ENCODE measurements at regions not wholly inside any gene's neighbourhood (a gene's known extent, or its start where the extent isn't known, plus 50 kb on each side); places are given as distances from the start of the nearest gene placed in this dataset.

- BruUV-seq (replicated peaks), result no TSS peak
- Histone ChIP-seq H3K9me3 (ENCODE audit: control insufficient read depth, insufficient read depth, low read depth, low read length) (no peaks in the 10 kb centered on the region), H3K27me3 (ENCODE audit: control insufficient read depth, insufficient read depth, low read length) (no peaks in the 10 kb centered on the region), H3K36me3 (ENCODE audit: control insufficient read depth, insufficient read depth, low read length) (no peaks in the 10 kb centered on the region), H3K4me1 (ENCODE audit: control insufficient read depth, insufficient read depth, low read length) (no peaks in the 10 kb centered on the region), H3K4me3 (ENCODE audit: low read depth in 2 of 2, low read length in 2 of 2) (no peak overlapping the region), H3K27ac (ENCODE audit: low read length) (no peak overlapping the region)
- ChIA-PET POLR2A (no interaction called here), CTCF (no interaction called here)
- no peak for TF ChIP-seq REST (IDR thresholded peaks at IDR 0.05; ENCODE audit: insufficient read depth in 1 of 2, low read depth in 2 of 2, low read length in 1 of 2)
- DNase-seq (ENCODE audit: low read depth, low spot score) (no peak), ATAC-seq (no peak)
- in situ Hi-C loops (cut with HindIII; ENCODE audit: low pct_unique_long_range_greater_than_20kb, low sequenced_read_pairs) (no loop called here), intact Hi-C loops (cut with micrococcal nuclease; ENCODE audit: unreplicated experiment) (no loop called here)
These were observed 208.7 kb downstream of the CRPPA start for GRCh38 chr7:16212610-16213009.

GRCh38 chr7:16212032-16212431 is 209.3 kb downstream of the CRPPA start:
- intact Hi-C loops (cut with micrococcal nuclease; ENCODE audit: unreplicated experiment), result no loop called here
- TF ChIP-seq REST (IDR thresholded peaks at IDR 0.05; ENCODE audit: insufficient read depth in 1 of 2, low read depth in 2 of 2, low read length in 1 of 2) (no peak), TCF7L2 (IDR thresholded peaks at IDR 0.05; ENCODE audit: low read depth, low read length) (no peak), POLR2AphosphoS5 (IDR thresholded peaks at IDR 0.05; ENCODE audit: low read depth, low read length) (no peak), SIN3A (IDR thresholded peaks at IDR 0.05; ENCODE audit: borderline replicate concordance, insufficient read depth, low read depth, low read length) (no peak)
- TF ChIP-seq, protein P1, sequence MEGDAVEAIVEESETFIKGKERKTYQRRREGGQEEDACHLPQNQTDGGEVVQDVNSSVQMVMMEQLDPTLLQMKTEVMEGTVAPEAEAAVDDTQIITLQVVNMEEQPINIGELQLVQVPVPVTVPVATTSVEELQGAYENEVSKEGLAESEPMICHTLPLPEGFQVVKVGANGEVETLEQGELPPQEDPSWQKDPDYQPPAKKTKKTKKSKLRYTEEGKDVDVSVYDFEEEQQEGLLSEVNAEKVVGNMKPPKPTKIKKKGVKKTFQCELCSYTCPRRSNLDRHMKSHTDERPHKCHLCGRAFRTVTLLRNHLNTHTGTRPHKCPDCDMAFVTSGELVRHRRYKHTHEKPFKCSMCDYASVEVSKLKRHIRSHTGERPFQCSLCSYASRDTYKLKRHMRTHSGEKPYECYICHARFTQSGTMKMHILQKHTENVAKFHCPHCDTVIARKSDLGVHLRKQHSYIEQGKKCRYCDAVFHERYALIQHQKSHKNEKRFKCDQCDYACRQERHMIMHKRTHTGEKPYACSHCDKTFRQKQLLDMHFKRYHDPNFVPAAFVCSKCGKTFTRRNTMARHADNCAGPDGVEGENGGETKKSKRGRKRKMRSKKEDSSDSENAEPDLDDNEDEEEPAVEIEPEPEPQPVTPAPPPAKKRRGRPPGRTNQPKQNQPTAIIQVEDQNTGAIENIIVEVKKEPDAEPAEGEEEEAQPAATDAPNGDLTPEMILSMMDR (IDR thresholded peaks at IDR 0.05), result no peak
- DNase-seq (ENCODE audit: low read depth, low spot score), result no peak
- POLR2A ChIA-PET, result no interaction called here
- H3K4me1 ChIP-seq (ENCODE audit: control insufficient read depth, insufficient read depth, low read length), result no peaks in the 10 kb centered on the region
- no peaks in the 10 kb centered on the region for H3K9me3 ChIP-seq (ENCODE audit: control insufficient read depth, insufficient read depth, low read depth, low read length)
- CTCF ChIA-PET, result no interaction called here
- H3K27ac ChIP-seq (ENCODE audit: low read length), result no peak overlapping the region
- H3K27me3 ChIP-seq (ENCODE audit: control insufficient read depth, insufficient read depth, low read length), result no peaks in the 10 kb centered on the region
- BruUV-seq (replicated peaks), result no TSS peak
- no peak overlapping the region for H3K4me3 ChIP-seq (ENCODE audit: low read depth in 2 of 2, low read length in 2 of 2)
- ATAC-seq, result no peak
- no peaks in the 10 kb centered on the region for H3K36me3 ChIP-seq (ENCODE audit: control insufficient read depth, insufficient read depth, low read length)
- in situ Hi-C loops (cut with HindIII; ENCODE audit: low pct_unique_long_range_greater_than_20kb, low sequenced_read_pairs), result no loop called here

Data from Panc1 (cell line).